ENCODE measurements at regions not wholly inside any gene's neighbourhood (a gene's known extent, or its start where the extent isn't known, plus 50 kb on each side); places are given as distances from the start of the nearest gene placed in this dataset.

DNA sequence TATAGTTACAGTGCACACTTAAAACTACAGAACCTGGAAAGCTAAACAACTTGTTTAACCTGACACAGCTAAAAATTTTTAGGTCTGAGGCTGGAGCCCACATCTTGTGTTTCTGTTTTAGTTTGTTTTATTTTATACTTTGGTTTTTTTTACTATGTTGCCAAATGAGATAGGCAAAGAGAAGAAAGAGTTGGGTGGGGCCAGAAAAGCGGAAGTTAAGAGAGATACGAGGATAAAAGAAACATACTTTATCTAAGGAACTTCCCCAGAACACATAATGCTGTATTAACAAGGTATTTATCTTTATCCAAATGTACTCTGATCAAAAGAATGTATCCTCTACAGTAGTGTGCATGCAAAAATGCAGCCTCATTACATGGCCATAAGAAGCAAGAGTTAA, 1145.7 kb downstream of the EPHA3 start:
- FAIRE-seq, result no peak

DNA sequence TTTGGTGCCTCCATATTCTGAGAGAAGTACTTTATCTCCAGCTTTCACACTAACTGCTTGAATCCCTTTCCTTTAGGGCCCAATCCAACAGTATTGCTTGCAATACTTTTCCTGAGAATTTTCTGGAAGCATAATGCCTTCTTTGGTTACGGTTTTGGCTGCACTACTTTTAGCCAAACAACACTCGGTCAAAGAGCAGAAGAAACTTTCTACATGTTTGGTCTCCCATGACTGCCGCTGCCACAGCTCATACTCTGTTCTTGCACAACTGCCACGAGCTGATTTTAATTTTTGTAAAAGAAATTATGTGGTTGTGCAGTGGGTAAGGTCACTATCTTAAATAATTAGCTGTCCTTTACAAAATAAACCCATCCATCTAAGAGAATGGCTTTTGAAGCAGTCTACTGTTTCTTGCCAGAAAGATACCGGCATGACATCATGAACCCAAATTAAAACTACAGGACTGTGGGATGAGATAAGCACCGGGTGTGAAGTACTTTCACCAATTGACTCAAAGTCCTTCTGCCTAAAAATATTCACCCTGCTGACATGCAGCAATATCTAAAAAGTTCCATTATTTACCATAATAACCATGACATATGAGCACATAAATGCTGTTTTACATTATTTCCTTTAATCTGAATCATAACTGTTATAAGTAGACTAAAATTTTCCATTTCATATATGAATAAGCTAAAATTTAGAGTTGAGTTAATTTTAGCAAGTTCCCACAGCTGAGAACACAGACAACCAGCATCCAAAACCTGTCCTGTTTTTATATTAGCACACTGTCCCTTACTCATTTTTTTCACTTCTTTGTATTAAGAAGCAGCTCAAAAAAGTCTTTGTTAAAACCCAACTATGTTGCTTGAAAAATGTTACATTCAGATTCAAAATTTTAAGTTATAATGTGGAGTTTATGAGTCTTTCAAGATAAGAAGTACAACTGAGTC, 1154.3 kb downstream of the EPHA3 start:
- FAIRE-seq, result no peak
